Endothelial cell (in vitro differentiated cells): ENCODE measurements at regions not wholly inside any gene's neighbourhood (a gene's known extent, or its start where the extent isn't known, plus 50 kb on each side); places are given as distances from the start of the nearest gene placed in this dataset.

Source experiments
- DNase-seq: peaks from one replicate; pipeline ENCODE4 v3.0.0; 2021; ENCODE audit warnings: low spot score
- H3K27ac Mint-ChIP-seq: one replicate; pipeline ENCODE4 v1.8.0; 2021; ENCODE audit warnings: mixed read lengths, inconsistent platforms; ENCODE audit not compliant: unreplicated experiment
- H3K27me3 Mint-ChIP-seq: one replicate; pipeline ENCODE4 v1.8.0; 2021; ENCODE audit warnings: mild to moderate bottlenecking, moderate library complexity, mixed read lengths, inconsistent platforms; ENCODE audit not compliant: unreplicated experiment
- H3K36me3 Mint-ChIP-seq: one replicate; pipeline ENCODE4 v1.8.0; 2021; ENCODE audit warnings: mild to moderate bottlenecking, low read depth, mixed read lengths, inconsistent platforms; ENCODE audit not compliant: unreplicated experiment
- H3K4me1 Mint-ChIP-seq: one replicate; pipeline ENCODE4 v1.8.0; 2021; ENCODE audit warnings: mild to moderate bottlenecking, mixed read lengths, inconsistent platforms; ENCODE audit not compliant: unreplicated experiment
- H3K4me3 Mint-ChIP-seq: one replicate; pipeline ENCODE4 v1.8.0; 2021; ENCODE audit warnings: mild to moderate bottlenecking, mixed read lengths, inconsistent platforms; ENCODE audit not compliant: unreplicated experiment
- H3K9me3 Mint-ChIP-seq: one replicate; pipeline ENCODE4 v1.8.0; 2021; ENCODE audit warnings: mixed read lengths, inconsistent platforms; ENCODE audit not compliant: unreplicated experiment
- CTCF ChIP-seq: fragments of 200-600 bp; sonication (generic); IDR thresholded peaks from one replicate; pipeline ENCODE4 v1.5.0; 2021; ENCODE audit warnings: antibody characterized with exemption; ENCODE audit not compliant: unreplicated experiment

- no peak for DNase-seq
- H3K4me3 Mint-ChIP-seq: no peak overlapping the region
- TF ChIP-seq CTCF: no peak
Observed at GRCh38 chr18:24601585-24601984, 141.1 kb downstream of the HRH4 start.

GRCh38 chr18:24602201-24602600 lies 141.8 kb downstream of the HRH4 start:
- Mint-ChIP-seq H3K27me3 (no peaks in the 10 kb centered on the region), H3K9me3 (no peaks in the 10 kb centered on the region), H3K4me3 (no peak overlapping the region), H3K36me3 (no peaks in the 10 kb centered on the region), H3K27ac (no peak overlapping the region), H3K4me1 (no peaks in the 10 kb centered on the region)
- TF ChIP-seq CTCF: no peak
- DNase-seq: no peak

More at GRCh38 chr18:24601585-24601984, 141.1 kb downstream of the HRH4 start:
- no peaks in the 10 kb centered on the region for H3K27me3 Mint-ChIP-seq
- no peaks in the 10 kb centered on the region for H3K4me1 Mint-ChIP-seq
- no peaks in the 10 kb centered on the region for H3K9me3 Mint-ChIP-seq
- H3K27ac Mint-ChIP-seq: no peak overlapping the region
- no peaks in the 10 kb centered on the region for H3K36me3 Mint-ChIP-seq

GRCh38 chr18:24603151-24603550 lies 142.7 kb downstream of the HRH4 start:
- H3K36me3 Mint-ChIP-seq: no peaks in the 10 kb centered on the region

GRCh38 chr18:24605444-24605843 lies 145.0 kb downstream of the HRH4 start:
- Mint-ChIP-seq H3K27ac (no peak overlapping the region), H3K27me3 (no peaks in the 10 kb centered on the region), H3K36me3 (no peaks in the 10 kb centered on the region), H3K4me3 (no peak overlapping the region), H3K9me3 (no peaks in the 10 kb centered on the region), H3K4me1 (no peaks in the 10 kb centered on the region)
- DNase-seq: no peak
- TF ChIP-seq CTCF: no peak

More at GRCh38 chr18:24603151-24603550, 142.7 kb downstream of the HRH4 start:
- TF ChIP-seq CTCF: no peak
- no peak overlapping the region for H3K27ac Mint-ChIP-seq
- DNase-seq: no peak
- H3K9me3 Mint-ChIP-seq: no peaks in the 10 kb centered on the region
- H3K4me3 Mint-ChIP-seq: no peak overlapping the region
- no peaks in the 10 kb centered on the region for H3K4me1 Mint-ChIP-seq
- no peaks in the 10 kb centered on the region for H3K27me3 Mint-ChIP-seq

- H3K36me3 Mint-ChIP-seq: no peaks in the 10 kb centered on the region
Observed at GRCh38 chr18:24609254-24609653, 148.8 kb downstream of the HRH4 start.

More at GRCh38 chr18:24609254-24609653, 148.8 kb downstream of the HRH4 start:
- no peaks in the 10 kb centered on the region for H3K9me3 Mint-ChIP-seq
- H3K27me3 Mint-ChIP-seq: no peaks in the 10 kb centered on the region
- peaks cover 6% of the 10 kb centered on the region for H3K4me1 Mint-ChIP-seq
- TF ChIP-seq CTCF: no peak
- no peak overlapping the region for H3K4me3 Mint-ChIP-seq
- DNase-seq: no peak
- H3K27ac Mint-ChIP-seq: no peak overlapping the region
